H9 (cell line): ENCODE measurements at regions not wholly inside any gene's neighbourhood (a gene's known extent, or its start where the extent isn't known, plus 50 kb on each side); places are given as distances from the start of the nearest gene placed in this dataset.

Source experiments
- DNase-seq: peaks from one replicate; pipeline ENCODE4 v3.0.0-alpha.2; 2017
- H2AFZ ChIP-seq: one replicate; pipeline ENCODE4 v1.6.1; 2013; ENCODE audit warnings: mild to moderate bottlenecking, low read length, control low read depth, moderate library complexity
- H2AK5ac ChIP-seq: 2 replicates; pipeline ENCODE4 v1.6.1; 2013; ENCODE audit warnings: low read length, control low read depth, mixed read lengths; ENCODE audit not compliant: insufficient read length
- H2BK120ac ChIP-seq: one replicate; pipeline ENCODE4 v1.6.1; 2013; ENCODE audit warnings: low read depth, mild to moderate bottlenecking, low read length, control low read depth, inconsistent platforms; ENCODE audit not compliant: poor library complexity, severe bottlenecking
- H2BK12ac ChIP-seq: 2 replicates; pipeline ENCODE4 v1.6.1; 2013; ENCODE audit warnings: low read length, control low read depth, mixed read lengths, low read depth; ENCODE audit not compliant: insufficient read length
- H2BK15ac ChIP-seq: 2 replicates; pipeline ENCODE4 v1.6.1; 2013; ENCODE audit warnings: low read depth, low read length, control low read depth
- H2BK20ac ChIP-seq: one replicate; pipeline ENCODE4 v1.6.1; 2013; ENCODE audit warnings: low read depth, mild to moderate bottlenecking, low read length, control low read depth, inconsistent platforms; ENCODE audit not compliant: poor library complexity, severe bottlenecking
- H2BK5ac ChIP-seq: 2 replicates; pipeline ENCODE4 v1.6.1; 2013; ENCODE audit warnings: low read length, control low read depth, mixed read lengths; ENCODE audit not compliant: insufficient read length
- H3K14ac ChIP-seq: 2 replicates; pipeline ENCODE4 v1.6.1; 2013; ENCODE audit warnings: low read length, control low read depth; ENCODE audit not compliant: insufficient read depth
- H3K18ac ChIP-seq: 2 replicates; pipeline ENCODE4 v1.6.1; 2013; ENCODE audit warnings: low read depth, mild to moderate bottlenecking, mixed read lengths, low read length, control low read depth; ENCODE audit not compliant: insufficient read length
- H3K23ac ChIP-seq: 2 replicates; pipeline ENCODE4 v1.6.1; 2013; ENCODE audit warnings: low read length, control low read depth, mixed read lengths, low read depth; ENCODE audit not compliant: insufficient read length
- H3K23me2 ChIP-seq: 2 replicates; pipeline ENCODE4 v1.6.1; 2013; ENCODE audit warnings: low read depth, mild to moderate bottlenecking, mixed read lengths, low read length, control low read depth; ENCODE audit not compliant: insufficient read length, poor library complexity, severe bottlenecking
- H3K27ac ChIP-seq: 2 replicates; pipeline ENCODE4 v1.5.1; 2013; ENCODE audit warnings: low read length, control low read depth, mixed read lengths, low read depth; ENCODE audit not compliant: insufficient read length
- H3K27me3 ChIP-seq: 2 replicates; pipeline ENCODE4 v1.6.1; 2013; ENCODE audit warnings: low read length, control low read depth, inconsistent platforms; ENCODE audit not compliant: insufficient read depth
- H3K4ac ChIP-seq: 2 replicates; pipeline ENCODE4 v1.6.1; 2013; ENCODE audit warnings: low read depth, mild to moderate bottlenecking, control low read depth, inconsistent platforms, low read length, moderate library complexity
- H3K4me1 ChIP-seq: 2 replicates; pipeline ENCODE4 v1.6.1; 2013; ENCODE audit warnings: low read length, control low read depth, inconsistent platforms; ENCODE audit not compliant: insufficient read depth
- H3K4me2 ChIP-seq: 2 replicates; pipeline ENCODE4 v1.6.1; 2013; ENCODE audit warnings: low read length, control low read depth, mixed read lengths; ENCODE audit not compliant: insufficient read length, insufficient read depth
- H3K56ac ChIP-seq: 2 replicates; pipeline ENCODE4 v1.6.1; 2013; ENCODE audit warnings: low read depth, mild to moderate bottlenecking, mixed read lengths, low read length, control low read depth; ENCODE audit not compliant: insufficient read length
- H3K79me1 ChIP-seq: 2 replicates; pipeline ENCODE4 v1.6.1; 2013; ENCODE audit warnings: low read depth, mild to moderate bottlenecking, moderate library complexity, low read length, control low read depth, inconsistent platforms; ENCODE audit not compliant: insufficient read depth, poor library complexity, severe bottlenecking
- H3K79me2 ChIP-seq: 2 replicates; pipeline ENCODE4 v1.6.1; 2013; ENCODE audit warnings: low read length, control low read depth, inconsistent platforms; ENCODE audit not compliant: insufficient read depth
- H3K9ac ChIP-seq: 2 replicates; pipeline ENCODE4 v1.6.1; 2013; ENCODE audit warnings: low read length, control low read depth, mixed read lengths; ENCODE audit not compliant: insufficient read length; ENCODE audit errors: extremely low read depth
- H3K9me3 ChIP-seq: one replicate; pipeline ENCODE4 v1.6.1; 2013; ENCODE audit warnings: low read depth, low read length, inconsistent platforms; ENCODE audit not compliant: control insufficient read depth
- H3T11ph ChIP-seq: one replicate; pipeline ENCODE4 v1.6.1; 2013; ENCODE audit warnings: mild to moderate bottlenecking, low read length, control low read depth, inconsistent platforms
- H4K20me1 ChIP-seq: one replicate; pipeline ENCODE4 v1.6.1; 2013; ENCODE audit not compliant: control insufficient read depth, insufficient read length, insufficient read depth
- H4K5ac ChIP-seq: 2 replicates; pipeline ENCODE4 v1.6.1; 2013; ENCODE audit warnings: low read depth, mild to moderate bottlenecking, mixed read lengths, low read length, control low read depth; ENCODE audit not compliant: insufficient read length
- H4K8ac ChIP-seq: replicated peaks from 2 replicates; pipeline ENCODE4 v1.6.1; 2013; ENCODE audit warnings: low read length, control low read depth, mixed read lengths, low read depth; ENCODE audit not compliant: insufficient read length
- H4K91ac ChIP-seq: 2 replicates; pipeline ENCODE4 v1.6.1; 2013; ENCODE audit warnings: low read depth, mild to moderate bottlenecking, moderate library complexity, mixed read lengths, low read length, control low read depth; ENCODE audit not compliant: insufficient read length
- H3K27ac Mint-ChIP-seq, 3 experiments: 2 replicates in 2 of 3; 3 replicates in 1 of 3; pipeline ENCODE4 v1.8.0; 2020 to 2021; ENCODE audit warnings: mixed read lengths in 3 of 3, mild to moderate bottlenecking in 1 of 3, moderate library complexity in 1 of 3
- H3K27me3 Mint-ChIP-seq: 2 replicates; pipeline ENCODE4 v1.8.0; 2021; ENCODE audit warnings: low read depth, mild to moderate bottlenecking, moderate library complexity, mixed read lengths
- H3K36me3 Mint-ChIP-seq, 3 experiments: 2 replicates in 2 of 3; 3 replicates in 1 of 3; pipeline ENCODE4 v1.8.0; 2020 to 2021; ENCODE audit warnings: low read depth in 3 of 3, mixed read lengths in 3 of 3; ENCODE audit not compliant: insufficient read depth in 1 of 3
- H3K4me1 Mint-ChIP-seq, 2 experiments: 2 replicates each; pipeline ENCODE4 v1.8.0; 2020; ENCODE audit warnings: mixed read lengths in 2 of 2
- H3K4me3 Mint-ChIP-seq, 2 experiments: 2 replicates in 1 of 2; 3 replicates in 1 of 2; pipeline ENCODE4 v1.8.0; 2020 to 2021; ENCODE audit warnings: mild to moderate bottlenecking in 2 of 2, mixed read lengths in 2 of 2, moderate library complexity in 1 of 2
- H3K9me3 Mint-ChIP-seq, 2 experiments: 2 replicates in 1 of 2; 3 replicates in 1 of 2; pipeline ENCODE4 v1.8.0; 2020; ENCODE audit warnings: mild to moderate bottlenecking in 2 of 2, mixed read lengths in 2 of 2, moderate library complexity in 1 of 2
- WGBS: extraction: QIAGEN DNeasy Blood & Tissue Kit; methylation state at CpG from one replicate; pipeline ENCODE4 v1.1.7; 2013; ENCODE audit warnings: missing lambda C conversion rate, low lambda C conversion rate, mixed read lengths; ENCODE audit not compliant: insufficient read length; ENCODE audit errors: extremely low coverage; 5-methylcytosine and 5-hydroxymethylcytosine counted together
- TF ChIP-seq, protein P1 (sequence below): fragments of 200-600 bp; sonication (generic); conservative IDR thresholded peaks from 3 replicates; pipeline ENCODE4 v1.8.0; 2021; ENCODE audit warnings: antibody characterized with exemption, mild to moderate bottlenecking

DNA sequence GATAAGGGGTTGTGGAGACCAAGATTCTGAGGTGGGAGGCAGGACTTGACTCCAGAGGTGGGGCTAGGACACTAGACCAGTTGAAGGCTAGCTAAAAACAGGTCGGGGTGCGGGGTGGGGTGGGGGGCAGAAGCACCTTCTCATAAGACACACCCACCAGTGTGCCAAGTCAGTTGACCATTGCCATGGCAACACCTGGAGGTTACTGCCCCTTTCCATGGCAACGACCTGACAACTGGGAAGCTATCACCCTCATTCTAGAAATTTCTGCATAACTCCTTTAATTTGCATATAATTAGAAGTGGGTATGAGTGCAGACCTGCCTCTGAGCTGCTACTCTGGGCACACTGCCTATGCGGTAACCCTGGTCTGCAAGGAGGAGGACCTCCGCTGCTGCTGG is 53.9 kb upstream of the ALOX12 start:
- Histone ChIP-seq H3K14ac (no peak overlapping the region), H2AK5ac (no peak overlapping the region), H2AFZ (no peak overlapping the region), H2BK15ac (no peak overlapping the region), H2BK12ac (no peak overlapping the region), H4K20me1 (no peaks in the 10 kb centered on the region), H3K9ac (no peak overlapping the region), H3K4me1 (no peaks in the 10 kb centered on the region), H3K23ac (no peak overlapping the region), H3K79me1 (no peaks in the 10 kb centered on the region), H3K56ac (no peak overlapping the region), H3T11ph (no peak overlapping the region), H3K18ac (no peak overlapping the region), H4K8ac (no peak overlapping the region), H3K4ac (no peak overlapping the region), H3K27ac (no peak overlapping the region), H3K9me3 (no peaks in the 10 kb centered on the region), H4K91ac (no peak overlapping the region), H3K23me2 (no peaks in the 10 kb centered on the region), H2BK120ac (no peak overlapping the region), H3K27me3 (no peaks in the 10 kb centered on the region), H3K79me2 (no peaks in the 10 kb centered on the region), H2BK20ac (no peak overlapping the region), H4K5ac (no peak overlapping the region), H3K4me2 (no peak overlapping the region), H2BK5ac (no peak overlapping the region)
- TF ChIP-seq, protein P1, sequence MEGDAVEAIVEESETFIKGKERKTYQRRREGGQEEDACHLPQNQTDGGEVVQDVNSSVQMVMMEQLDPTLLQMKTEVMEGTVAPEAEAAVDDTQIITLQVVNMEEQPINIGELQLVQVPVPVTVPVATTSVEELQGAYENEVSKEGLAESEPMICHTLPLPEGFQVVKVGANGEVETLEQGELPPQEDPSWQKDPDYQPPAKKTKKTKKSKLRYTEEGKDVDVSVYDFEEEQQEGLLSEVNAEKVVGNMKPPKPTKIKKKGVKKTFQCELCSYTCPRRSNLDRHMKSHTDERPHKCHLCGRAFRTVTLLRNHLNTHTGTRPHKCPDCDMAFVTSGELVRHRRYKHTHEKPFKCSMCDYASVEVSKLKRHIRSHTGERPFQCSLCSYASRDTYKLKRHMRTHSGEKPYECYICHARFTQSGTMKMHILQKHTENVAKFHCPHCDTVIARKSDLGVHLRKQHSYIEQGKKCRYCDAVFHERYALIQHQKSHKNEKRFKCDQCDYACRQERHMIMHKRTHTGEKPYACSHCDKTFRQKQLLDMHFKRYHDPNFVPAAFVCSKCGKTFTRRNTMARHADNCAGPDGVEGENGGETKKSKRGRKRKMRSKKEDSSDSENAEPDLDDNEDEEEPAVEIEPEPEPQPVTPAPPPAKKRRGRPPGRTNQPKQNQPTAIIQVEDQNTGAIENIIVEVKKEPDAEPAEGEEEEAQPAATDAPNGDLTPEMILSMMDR: no peak
- no CpG with 5 or more reads among the region's 5 CpGs for WGBS
- Mint-ChIP-seq H3K27me3 (0 out of 2 replicates have a peak, but pooled peaks cover 1% of the 10 kb centered on the region), H3K4me1 (0 out of 4 replicates have a peak, but pooled peaks cover 0 to 3% of the 10 kb centered on the region in 2 experiments), H3K4me3 (no peak overlapping the region), H3K9me3 (no peaks in the 10 kb centered on the region), H3K36me3 (no peaks in the 10 kb centered on the region; a peak in 1 of 7 replicates), H3K27ac (no peak overlapping the region)
- no peak for DNase-seq
